ENCODE measurements at regions not wholly inside any gene's neighbourhood (a gene's known extent, or its start where the extent isn't known, plus 50 kb on each side); places are given as distances from the start of the nearest gene placed in this dataset.

- H3K27me3 ChIP-seq (ENCODE audit: control insufficient read depth, insufficient read depth, low read length) = no peaks in the 10 kb centered on the region
- H3K4me1 ChIP-seq (ENCODE audit: control insufficient read depth, insufficient read depth, low read length) = no peaks in the 10 kb centered on the region
- intact Hi-C loops (cut with micrococcal nuclease) = no loop called here
- H3K9me3 ChIP-seq (ENCODE audit: control insufficient read depth, insufficient read depth, low read length) = no peaks in the 10 kb centered on the region
- Mint-ChIP-seq H3K4me1 (no peaks in the 10 kb centered on the region), H3K36me3 (peaks cover 17% of the 10 kb centered on the region), H3K27ac (no peak overlapping the region), H3K9me3 (peaks cover 13 to 17% of the 10 kb centered on the region in 2 donors), H3K4me3 (no peak overlapping the region), H3K27me3 (ENCODE audit: low read depth in 2 of 2) (no peaks in the 10 kb centered on the region)
- no peak for ATAC-seq
- WGBS (ENCODE audit: insufficient coverage) = 83% methylated on average over 1 of the region's 1 CpG
- no peaks in the 10 kb centered on the region for H3K36me3 ChIP-seq (ENCODE audit: control insufficient read depth, insufficient read depth, low read length)
- no peak overlapping the region for H3K4me3 ChIP-seq (ENCODE audit: low read length)
- no peak for TF ChIP-seq CTCF (IDR thresholded peaks at IDR 0.05)
- no peak overlapping the region for H3K27ac ChIP-seq (ENCODE audit: low read length)
- DNase-seq = no peak
These were observed 138.4 kb downstream of the HTR1B start for GRCh38 chr6:77324866-77325265.

GRCh38 chr6:77322604-77323003 lies 140.7 kb downstream of the HTR1B start:
- H3K9me3 Mint-ChIP-seq = peaks cover 16 to 22% of the 10 kb centered on the region in 2 donors
- H3K4me3 ChIP-seq (ENCODE audit: low read length) = no peak overlapping the region
- no peaks in the 10 kb centered on the region for H3K27me3 Mint-ChIP-seq (ENCODE audit: low read depth in 2 of 2)
- H3K36me3 ChIP-seq (ENCODE audit: control insufficient read depth, insufficient read depth, low read length) = no peaks in the 10 kb centered on the region
- no peak for TF ChIP-seq CTCF (IDR thresholded peaks at IDR 0.05)
- H3K9me3 ChIP-seq (ENCODE audit: control insufficient read depth, insufficient read depth, low read length) = no peaks in the 10 kb centered on the region
- H3K4me1 Mint-ChIP-seq = no peaks in the 10 kb centered on the region
- no peak overlapping the region for H3K27ac Mint-ChIP-seq
- intact Hi-C loops (cut with micrococcal nuclease) = no loop called here
- no peak overlapping the region for H3K27ac ChIP-seq (ENCODE audit: low read length)
- no peaks in the 10 kb centered on the region for H3K27me3 ChIP-seq (ENCODE audit: control insufficient read depth, insufficient read depth, low read length)
- no peaks in the 10 kb centered on the region for H3K4me1 ChIP-seq (ENCODE audit: control insufficient read depth, insufficient read depth, low read length)
- WGBS (ENCODE audit: insufficient coverage) = 94% methylated on average over 2 of the region's 3 CpGs
- H3K36me3 Mint-ChIP-seq = peaks cover 17% of the 10 kb centered on the region
- DNase-seq (no peak), ATAC-seq (no peak)
- H3K4me3 Mint-ChIP-seq = no peak overlapping the region

GRCh38 chr6:77318256-77318655 lies 145.0 kb downstream of the HTR1B start:
- DNase-seq (no peak), ATAC-seq (no peak)
- no peaks in the 10 kb centered on the region for H3K27me3 Mint-ChIP-seq (ENCODE audit: low read depth in 2 of 2)
- no peak overlapping the region for H3K27ac ChIP-seq (ENCODE audit: low read length)
- H3K4me3 ChIP-seq (ENCODE audit: low read length) = no peak overlapping the region
- H3K4me1 ChIP-seq (ENCODE audit: control insufficient read depth, insufficient read depth, low read length) = no peaks in the 10 kb centered on the region
- intact Hi-C loops (cut with micrococcal nuclease) = no loop called here
- no peaks in the 10 kb centered on the region for H3K27me3 ChIP-seq (ENCODE audit: control insufficient read depth, insufficient read depth, low read length)
- no CpG with 5 or more reads among the region's 1 CpG for WGBS (ENCODE audit: insufficient coverage)
- no peak overlapping the region for H3K4me3 Mint-ChIP-seq
- no peaks in the 10 kb centered on the region for H3K36me3 ChIP-seq (ENCODE audit: control insufficient read depth, insufficient read depth, low read length)
- no peaks in the 10 kb centered on the region for H3K4me1 Mint-ChIP-seq
- peaks cover 15% of the 10 kb centered on the region in 2 donors for H3K9me3 Mint-ChIP-seq
- no peak overlapping the region for H3K27ac Mint-ChIP-seq
- TF ChIP-seq CTCF (IDR thresholded peaks at IDR 0.05) = no peak
- peaks cover 9% of the 10 kb centered on the region for H3K36me3 Mint-ChIP-seq
- H3K9me3 ChIP-seq (ENCODE audit: control insufficient read depth, insufficient read depth, low read length) = no peaks in the 10 kb centered on the region

- H3K27ac ChIP-seq (ENCODE audit: low read length) = no peak overlapping the region
- TF ChIP-seq CTCF (IDR thresholded peaks at IDR 0.05) = no peak
- no peaks in the 10 kb centered on the region for H3K4me1 ChIP-seq (ENCODE audit: control insufficient read depth, insufficient read depth, low read length)
- Mint-ChIP-seq H3K27me3 (ENCODE audit: low read depth in 2 of 2) (no peaks in the 10 kb centered on the region), H3K4me1 (no peaks in the 10 kb centered on the region), H3K4me3 (no peak overlapping the region), H3K36me3 (no peaks in the 10 kb centered on the region), H3K27ac (no peak overlapping the region), H3K9me3 (peaks cover 5 to 9% of the 10 kb centered on the region in 2 donors)
- ATAC-seq = no peak
- intact Hi-C loops (cut with micrococcal nuclease) = no loop called here
- H3K27me3 ChIP-seq (ENCODE audit: control insufficient read depth, insufficient read depth, low read length) = no peaks in the 10 kb centered on the region
- H3K9me3 ChIP-seq (ENCODE audit: control insufficient read depth, insufficient read depth, low read length) = no peaks in the 10 kb centered on the region
- no peaks in the 10 kb centered on the region for H3K36me3 ChIP-seq (ENCODE audit: control insufficient read depth, insufficient read depth, low read length)
- H3K4me3 ChIP-seq (ENCODE audit: low read length) = no peak overlapping the region
- no peak for DNase-seq
- WGBS (ENCODE audit: insufficient coverage) = 69% methylated on average over 1 of the region's 1 CpG
These were observed 149.7 kb downstream of the HTR1B start for GRCh38 chr6:77313595-77313994.

Measured in natural killer cell (primary cell).